Breast epithelium (tissue), 3 donors: ENCODE measurements at regions not wholly inside any gene's neighbourhood (a gene's known extent, or its start where the extent isn't known, plus 50 kb on each side); places are given as distances from the start of the nearest gene placed in this dataset.

Experiments
- POLR2A ChIP-seq: fragments of 450-650 bp; IDR thresholded peaks from one replicate; pipeline ENCODE4 v1.6.1; 2016; ENCODE audit warnings: antibody characterized with exemption, mild to moderate bottlenecking, moderate library complexity
- POLR2AphosphoS5 ChIP-seq, 3 donors: sonication (generic); formaldehyde crosslinking; IDR thresholded peaks; one replicate each; pipeline ENCODE4 v1.6.1; 2017; ENCODE audit warnings: antibody characterized with exemption in 3 of 3

GRCh38 chr16:62642677-62643076, 606.4 kb upstream of the CDH8 start:
- TF ChIP-seq POLR2AphosphoS5 (IDR thresholded peaks at IDR 0.05) (no peak), POLR2A (no peak)
